PFSK-1 (cell line): ENCODE measurements at regions not wholly inside any gene's neighbourhood (a gene's known extent, or its start where the extent isn't known, plus 50 kb on each side); places are given as distances from the start of the nearest gene placed in this dataset.

ENCODE experiments used
- FOXP2 ChIP-seq: optimal IDR thresholded peaks from 2 replicates; pipeline ENCODE3; 2011; ENCODE audit warnings: borderline replicate concordance, control low read depth, inconsistent platforms; ENCODE audit not compliant: insufficient read depth; ENCODE audit errors: extremely low read length, extremely low read depth
- POLR2AphosphoS5 ChIP-seq: IDR thresholded peaks from 2 replicates; pipeline ENCODE4 v1.6.1; 2012; ENCODE audit warnings: low read depth, mild to moderate bottlenecking, control low read depth, low read length, moderate library complexity
- SIN3A ChIP-seq: IDR thresholded peaks from 2 replicates; pipeline ENCODE4 v1.6.1; 2012; ENCODE audit warnings: mild to moderate bottlenecking, low read length, moderate library complexity, borderline replicate concordance; ENCODE audit not compliant: insufficient read depth
- TAF1 ChIP-seq: IDR thresholded peaks from 2 replicates; pipeline ENCODE4 v1.6.1; 2012; ENCODE audit warnings: low read length, control low read depth, borderline replicate concordance; ENCODE audit not compliant: insufficient read depth
- TF ChIP-seq, protein P1 (sequence below), 2 experiments: IDR thresholded peaks; 2 replicates each; pipeline versions ENCODE4 v1.6.1 to v1.8.0; 2011 to 2012; ENCODE audit warnings: low read depth in 2 of 2, low read length in 2 of 2, control low read depth in 1 of 2, inconsistent platforms in 1 of 2, mild to moderate bottlenecking in 1 of 2, moderate library complexity in 1 of 2; ENCODE audit not compliant: insufficient read depth in 1 of 2

DNA sequence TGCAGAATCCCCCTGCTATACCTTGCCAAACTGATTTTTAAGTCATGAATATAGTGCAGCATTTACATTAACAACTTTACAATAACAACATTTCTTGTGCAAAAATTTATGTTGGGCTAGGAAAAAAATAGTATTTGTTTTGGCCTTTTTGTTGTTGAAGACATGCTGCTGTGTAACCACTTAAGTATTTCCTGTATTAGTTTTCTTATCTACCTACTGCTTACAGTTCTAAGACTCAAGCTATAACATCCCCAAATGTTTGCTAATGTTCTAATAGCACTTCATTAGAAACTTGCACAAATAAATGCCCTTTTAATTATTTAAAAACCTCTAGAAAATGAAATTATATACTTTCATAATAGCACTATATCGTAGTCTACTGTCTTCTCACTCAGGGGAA, 154.3 kb upstream of the DOCK10 start:
- TF ChIP-seq TAF1 (no peak), POLR2AphosphoS5 (no peak), SIN3A (no peak), FOXP2 (no peak)
- TF ChIP-seq, protein P1, sequence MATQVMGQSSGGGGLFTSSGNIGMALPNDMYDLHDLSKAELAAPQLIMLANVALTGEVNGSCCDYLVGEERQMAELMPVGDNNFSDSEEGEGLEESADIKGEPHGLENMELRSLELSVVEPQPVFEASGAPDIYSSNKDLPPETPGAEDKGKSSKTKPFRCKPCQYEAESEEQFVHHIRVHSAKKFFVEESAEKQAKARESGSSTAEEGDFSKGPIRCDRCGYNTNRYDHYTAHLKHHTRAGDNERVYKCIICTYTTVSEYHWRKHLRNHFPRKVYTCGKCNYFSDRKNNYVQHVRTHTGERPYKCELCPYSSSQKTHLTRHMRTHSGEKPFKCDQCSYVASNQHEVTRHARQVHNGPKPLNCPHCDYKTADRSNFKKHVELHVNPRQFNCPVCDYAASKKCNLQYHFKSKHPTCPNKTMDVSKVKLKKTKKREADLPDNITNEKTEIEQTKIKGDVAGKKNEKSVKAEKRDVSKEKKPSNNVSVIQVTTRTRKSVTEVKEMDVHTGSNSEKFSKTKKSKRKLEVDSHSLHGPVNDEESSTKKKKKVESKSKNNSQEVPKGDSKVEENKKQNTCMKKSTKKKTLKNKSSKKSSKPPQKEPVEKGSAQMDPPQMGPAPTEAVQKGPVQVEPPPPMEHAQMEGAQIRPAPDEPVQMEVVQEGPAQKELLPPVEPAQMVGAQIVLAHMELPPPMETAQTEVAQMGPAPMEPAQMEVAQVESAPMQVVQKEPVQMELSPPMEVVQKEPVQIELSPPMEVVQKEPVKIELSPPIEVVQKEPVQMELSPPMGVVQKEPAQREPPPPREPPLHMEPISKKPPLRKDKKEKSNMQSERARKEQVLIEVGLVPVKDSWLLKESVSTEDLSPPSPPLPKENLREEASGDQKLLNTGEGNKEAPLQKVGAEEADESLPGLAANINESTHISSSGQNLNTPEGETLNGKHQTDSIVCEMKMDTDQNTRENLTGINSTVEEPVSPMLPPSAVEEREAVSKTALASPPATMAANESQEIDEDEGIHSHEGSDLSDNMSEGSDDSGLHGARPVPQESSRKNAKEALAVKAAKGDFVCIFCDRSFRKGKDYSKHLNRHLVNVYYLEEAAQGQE (IDR thresholded peaks at IDR 0.05; ENCODE audit: insufficient read depth in 1 of 2, low read depth in 2 of 2, low read length in 2 of 2), result no peak
